ENCODE measurements at regions not wholly inside any gene's neighbourhood (a gene's known extent, or its start where the extent isn't known, plus 50 kb on each side); places are given as distances from the start of the nearest gene placed in this dataset.
"Not testable (repeated sequence)": the region's sequence is repeated elsewhere in the genome, so short reads cannot be mapped to it uniquely, and the experiment has no call there.

- no peak overlapping the region for H3K4me3 Mint-ChIP-seq
- no peaks in the 10 kb centered on the region for H3K4me1 Mint-ChIP-seq (ENCODE audit: low read depth)
- no peak overlapping the region for H3K27ac Mint-ChIP-seq
- H3K36me3 Mint-ChIP-seq = no peaks in the 10 kb centered on the region
- no peaks in the 10 kb centered on the region for H3K9me3 Mint-ChIP-seq (ENCODE audit: low read depth)
- H3K27me3 Mint-ChIP-seq = no peaks in the 10 kb centered on the region
These were observed 276.2 kb downstream of the MDFIC start for GRCh38 chr7:115198143-115198542.

GRCh38 chr7:115195208-115195607, 273.3 kb downstream of the MDFIC start:
- Mint-ChIP-seq H3K9me3 (ENCODE audit: low read depth) (no peaks in the 10 kb centered on the region), H3K27me3 (no peaks in the 10 kb centered on the region), H3K27ac (no peak overlapping the region), H3K4me1 (ENCODE audit: low read depth) (no peaks in the 10 kb centered on the region), H3K36me3 (no peaks in the 10 kb centered on the region), H3K4me3 (no peak overlapping the region)

- H3K4me3 Mint-ChIP-seq = no peak overlapping the region
- no peaks in the 10 kb centered on the region for H3K27me3 Mint-ChIP-seq
- no peaks in the 10 kb centered on the region for H3K9me3 Mint-ChIP-seq (ENCODE audit: low read depth)
- no peaks in the 10 kb centered on the region for H3K36me3 Mint-ChIP-seq
- no peak overlapping the region for H3K27ac Mint-ChIP-seq
- no peaks in the 10 kb centered on the region for H3K4me1 Mint-ChIP-seq (ENCODE audit: low read depth)
These were observed 269.6 kb downstream of the MDFIC start for GRCh38 chr7:115191526-115191925.

GRCh38 chr7:115183431-115184057, 261.6 kb downstream of the MDFIC start:
- Mint-ChIP-seq H3K27me3 (no peaks in the 10 kb centered on the region), H3K36me3 (no peaks in the 10 kb centered on the region), H3K9me3 (ENCODE audit: low read depth) (no peaks in the 10 kb centered on the region), H3K27ac (no peak overlapping the region), H3K4me3 (peak overlapping the region; percentile 3), H3K4me1 (ENCODE audit: low read depth) (peaks cover 15% of the 10 kb centered on the region)

- peaks cover 9% of the 10 kb centered on the region for H3K4me1 Mint-ChIP-seq (ENCODE audit: low read depth)
- H3K4me3 Mint-ChIP-seq = no peak overlapping the region
- H3K36me3 Mint-ChIP-seq = no peaks in the 10 kb centered on the region
- H3K9me3 Mint-ChIP-seq (ENCODE audit: low read depth) = no peaks in the 10 kb centered on the region
- H3K27me3 Mint-ChIP-seq = no peaks in the 10 kb centered on the region
- no peak overlapping the region for H3K27ac Mint-ChIP-seq
These were observed 256.9 kb downstream of the MDFIC start for GRCh38 chr7:115178835-115179234.

- no peaks in the 10 kb centered on the region for H3K4me1 Mint-ChIP-seq (ENCODE audit: low read depth)
- no peaks in the 10 kb centered on the region for H3K9me3 Mint-ChIP-seq (ENCODE audit: low read depth)
- no peak overlapping the region for H3K4me3 Mint-ChIP-seq
- H3K27ac Mint-ChIP-seq = no peak overlapping the region
- no peaks in the 10 kb centered on the region for H3K36me3 Mint-ChIP-seq
- H3K27me3 Mint-ChIP-seq = no peaks in the 10 kb centered on the region
These were observed 255.9 kb downstream of the MDFIC start for GRCh38 chr7:115177823-115178222.

GRCh38 chr7:115177103-115177502, 255.2 kb downstream of the MDFIC start:
- H3K27me3 Mint-ChIP-seq = no peaks in the 10 kb centered on the region
- H3K27ac Mint-ChIP-seq = no peak overlapping the region
- no peak overlapping the region for H3K4me3 Mint-ChIP-seq
- H3K9me3 Mint-ChIP-seq (ENCODE audit: low read depth) = peaks cover 4% of the 10 kb centered on the region
- H3K36me3 Mint-ChIP-seq = no peaks in the 10 kb centered on the region
- no peaks in the 10 kb centered on the region for H3K4me1 Mint-ChIP-seq (ENCODE audit: low read depth)

GRCh38 chr7:115172397-115172796, 250.5 kb downstream of the MDFIC start:
- H3K27me3 Mint-ChIP-seq; H3K4me1 Mint-ChIP-seq (ENCODE audit: low read depth); H3K27ac Mint-ChIP-seq; H3K36me3 Mint-ChIP-seq; H3K9me3 Mint-ChIP-seq (ENCODE audit: low read depth); H3K4me3 Mint-ChIP-seq: not testable (repeated sequence)

GRCh38 chr7:115153769-115154477, 232.0 kb downstream of the MDFIC start:
- no peaks in the 10 kb centered on the region for H3K4me1 Mint-ChIP-seq (ENCODE audit: low read depth)

GRCh38 chr7:115153176-115153575, 231.3 kb downstream of the MDFIC start:
- H3K4me1 Mint-ChIP-seq (ENCODE audit: low read depth) = no peaks in the 10 kb centered on the region
- no peaks in the 10 kb centered on the region for H3K36me3 Mint-ChIP-seq
- H3K27me3 Mint-ChIP-seq = no peaks in the 10 kb centered on the region
- H3K9me3 Mint-ChIP-seq (ENCODE audit: low read depth) = no peaks in the 10 kb centered on the region
- H3K27ac Mint-ChIP-seq = no peak overlapping the region
- no peak overlapping the region for H3K4me3 Mint-ChIP-seq

More at GRCh38 chr7:115153769-115154477, 232.0 kb downstream of the MDFIC start:
- H3K36me3 Mint-ChIP-seq = no peaks in the 10 kb centered on the region
- H3K4me3 Mint-ChIP-seq = no peak overlapping the region
- H3K27me3 Mint-ChIP-seq = no peaks in the 10 kb centered on the region
- no peaks in the 10 kb centered on the region for H3K9me3 Mint-ChIP-seq (ENCODE audit: low read depth)
- H3K27ac Mint-ChIP-seq = no peak overlapping the region

- no peak overlapping the region for H3K27ac Mint-ChIP-seq
- peaks cover 2% of the 10 kb centered on the region for H3K27me3 Mint-ChIP-seq
- no peaks in the 10 kb centered on the region for H3K36me3 Mint-ChIP-seq
- no peaks in the 10 kb centered on the region for H3K9me3 Mint-ChIP-seq (ENCODE audit: low read depth)
- H3K4me1 Mint-ChIP-seq (ENCODE audit: low read depth) = no peaks in the 10 kb centered on the region
- H3K4me3 Mint-ChIP-seq = no peak overlapping the region
These were observed 224.3 kb downstream of the MDFIC start for GRCh38 chr7:115146148-115146547.

GRCh38 chr7:115145512-115145911, 223.6 kb downstream of the MDFIC start:
- no peak overlapping the region for H3K4me3 Mint-ChIP-seq
- no peaks in the 10 kb centered on the region for H3K36me3 Mint-ChIP-seq
- no peaks in the 10 kb centered on the region for H3K9me3 Mint-ChIP-seq (ENCODE audit: low read depth)
- no peaks in the 10 kb centered on the region for H3K4me1 Mint-ChIP-seq (ENCODE audit: low read depth)
- no peak overlapping the region for H3K27ac Mint-ChIP-seq
- peaks cover 2% of the 10 kb centered on the region for H3K27me3 Mint-ChIP-seq

GRCh38 chr7:115137816-115138215, 215.9 kb downstream of the MDFIC start:
- no peaks in the 10 kb centered on the region for H3K36me3 Mint-ChIP-seq
- peaks cover 19% of the 10 kb centered on the region for H3K4me1 Mint-ChIP-seq (ENCODE audit: low read depth)
- H3K9me3 Mint-ChIP-seq (ENCODE audit: low read depth) = no peaks in the 10 kb centered on the region
- no peak overlapping the region for H3K4me3 Mint-ChIP-seq
- no peaks in the 10 kb centered on the region for H3K27me3 Mint-ChIP-seq
- no peak overlapping the region for H3K27ac Mint-ChIP-seq

GRCh38 chr7:115136796-115137443, 215.0 kb downstream of the MDFIC start:
- Mint-ChIP-seq H3K27ac (no peak overlapping the region), H3K9me3 (ENCODE audit: low read depth) (no peaks in the 10 kb centered on the region), H3K27me3 (no peaks in the 10 kb centered on the region), H3K4me3 (no peak overlapping the region), H3K36me3 (no peaks in the 10 kb centered on the region), H3K4me1 (ENCODE audit: low read depth) (peaks cover 19% of the 10 kb centered on the region)

- H3K36me3 Mint-ChIP-seq = no peaks in the 10 kb centered on the region
- H3K27ac Mint-ChIP-seq = no peak overlapping the region
- no peak overlapping the region for H3K4me3 Mint-ChIP-seq
- H3K27me3 Mint-ChIP-seq = no peaks in the 10 kb centered on the region
- peaks cover 19% of the 10 kb centered on the region for H3K4me1 Mint-ChIP-seq (ENCODE audit: low read depth)
- H3K9me3 Mint-ChIP-seq (ENCODE audit: low read depth) = no peaks in the 10 kb centered on the region
These were observed 214.0 kb downstream of the MDFIC start for GRCh38 chr7:115135769-115136410.

Measured in activated naive CD8-positive, alpha-beta T cell (primary cell).